ENCODE measurements at regions not wholly inside any gene's neighbourhood (a gene's known extent, or its start where the extent isn't known, plus 50 kb on each side); places are given as distances from the start of the nearest gene placed in this dataset.

- Mint-ChIP-seq H3K9me3 (no peaks in the 10 kb centered on the region), H3K36me3 (peaks cover 0 to 8% (median 0%) of the 10 kb centered on the region in 3 donors), H3K4me1 (no peaks in the 10 kb centered on the region), H3K27me3 (peaks cover 0 to 3% of the 10 kb centered on the region in 2 donors), H3K27ac (peak overlapping the region in 2 of 8 donors; percentile 32 to 35), H3K4me3 (no peak overlapping the region)
- ChIA-PET CTCF (no interaction called here), POLR2A (no interaction called here)
- no peak for DNase-seq
- Histone ChIP-seq H3K4me1 (ENCODE audit: insufficient read depth, low read length) (no peaks in the 10 kb centered on the region), H3K27ac (ENCODE audit: low read depth, low read length) (no peak overlapping the region), H3K36me3 (ENCODE audit: insufficient read depth, low read length) (no peaks in the 10 kb centered on the region), H3K9me3 (ENCODE audit: low read length) (no peaks in the 10 kb centered on the region), H3K27me3 (ENCODE audit: insufficient read depth, low read length, poor library complexity, severe bottlenecking) (no peaks in the 10 kb centered on the region), H3K4me3 (ENCODE audit: low read length) (no peak overlapping the region)
Measured at GRCh38 chr14:65346895-65347294, 65.6 kb upstream of the FUT8 start.

GRCh38 chr14:65348137-65348536 lies 64.4 kb upstream of the FUT8 start:
- Histone ChIP-seq H3K4me3 (ENCODE audit: low read length) (no peak overlapping the region), H3K36me3 (ENCODE audit: insufficient read depth, low read length) (no peaks in the 10 kb centered on the region), H3K27me3 (ENCODE audit: insufficient read depth, low read length, poor library complexity, severe bottlenecking) (no peaks in the 10 kb centered on the region), H3K4me1 (ENCODE audit: insufficient read depth, low read length) (no peaks in the 10 kb centered on the region), H3K9me3 (ENCODE audit: low read length) (no peaks in the 10 kb centered on the region), H3K27ac (ENCODE audit: low read depth, low read length) (no peak overlapping the region)
- CTCF ChIA-PET, result no interaction called here
- H3K27me3 Mint-ChIP-seq, result peaks cover 0 to 4% of the 10 kb centered on the region in 2 donors
- DNase-seq, result no peak
- H3K27ac Mint-ChIP-seq, result no peak overlapping the region
- peaks cover 0 to 8% (median 0%) of the 10 kb centered on the region in 3 donors for H3K36me3 Mint-ChIP-seq
- no peaks in the 10 kb centered on the region for H3K4me1 Mint-ChIP-seq
- no peaks in the 10 kb centered on the region for H3K9me3 Mint-ChIP-seq
- POLR2A ChIA-PET, result no interaction called here
- no peak overlapping the region for H3K4me3 Mint-ChIP-seq

- Histone ChIP-seq H3K9me3 (ENCODE audit: low read length) (no peaks in the 10 kb centered on the region), H3K27me3 (ENCODE audit: insufficient read depth, low read length, poor library complexity, severe bottlenecking) (no peaks in the 10 kb centered on the region), H3K4me1 (ENCODE audit: insufficient read depth, low read length) (no peaks in the 10 kb centered on the region), H3K4me3 (ENCODE audit: low read length) (no peak overlapping the region), H3K36me3 (ENCODE audit: insufficient read depth, low read length) (no peaks in the 10 kb centered on the region), H3K27ac (ENCODE audit: low read depth, low read length) (no peak overlapping the region)
- H3K4me3 Mint-ChIP-seq, result no peak overlapping the region
- peak overlapping the region in 2 of 8 donors; percentile 46 to 72 for H3K27ac Mint-ChIP-seq
- ChIA-PET CTCF (no interaction called here), POLR2A (no interaction called here)
- peaks cover 0 to 8% (median 0%) of the 10 kb centered on the region in 3 donors for H3K36me3 Mint-ChIP-seq
- H3K9me3 Mint-ChIP-seq, result no peaks in the 10 kb centered on the region
- no peaks in the 10 kb centered on the region for H3K4me1 Mint-ChIP-seq
- no peak for DNase-seq
- peaks cover 0 to 5% of the 10 kb centered on the region in 2 donors for H3K27me3 Mint-ChIP-seq
Measured at GRCh38 chr14:65349100-65349499, 63.4 kb upstream of the FUT8 start.

GRCh38 chr14:65351493-65352194 lies 60.9 kb upstream of the FUT8 start:
- H3K9me3 Mint-ChIP-seq, result no peaks in the 10 kb centered on the region
- H3K4me3 Mint-ChIP-seq, result no peak overlapping the region
- Histone ChIP-seq H3K36me3 (ENCODE audit: insufficient read depth, low read length) (no peaks in the 10 kb centered on the region), H3K27me3 (ENCODE audit: insufficient read depth, low read length, poor library complexity, severe bottlenecking) (no peaks in the 10 kb centered on the region), H3K4me3 (ENCODE audit: low read length) (no peak overlapping the region), H3K27ac (ENCODE audit: low read depth, low read length) (no peak overlapping the region), H3K9me3 (ENCODE audit: low read length) (no peaks in the 10 kb centered on the region), H3K4me1 (ENCODE audit: insufficient read depth, low read length) (peaks cover 5% of the 10 kb centered on the region)
- H3K4me1 Mint-ChIP-seq, result peaks cover 4 to 12% (median 12%) of the 10 kb centered on the region in 3 donors
- POLR2A ChIA-PET, result no interaction called here
- CTCF ChIA-PET, result no interaction called here
- DNase-seq, result no peak
- no peak overlapping the region for H3K27ac Mint-ChIP-seq
- peaks cover 0 to 6% (median 0%) of the 10 kb centered on the region in 3 donors for H3K36me3 Mint-ChIP-seq
- H3K27me3 Mint-ChIP-seq, result peaks cover 0 to 5% of the 10 kb centered on the region in 2 donors

GRCh38 chr14:65352964-65353530 lies 59.5 kb upstream of the FUT8 start:
- no peak overlapping the region for H3K27ac ChIP-seq (ENCODE audit: low read depth, low read length)
- no peak overlapping the region for H3K4me3 Mint-ChIP-seq
- H3K4me1 ChIP-seq (ENCODE audit: insufficient read depth, low read length), result peaks cover 10% of the 10 kb centered on the region
- no peaks in the 10 kb centered on the region for H3K9me3 Mint-ChIP-seq
- DNase-seq, result no peak
- H3K27ac Mint-ChIP-seq, result peak overlapping the region in 2 of 8 donors; percentile 55 to 86
- ChIA-PET POLR2A (no interaction called here), CTCF (no interaction called here)
- peaks cover 0 to 6% (median 0%) of the 10 kb centered on the region in 3 donors for H3K36me3 Mint-ChIP-seq
- no peaks in the 10 kb centered on the region for H3K9me3 ChIP-seq (ENCODE audit: low read length)
- H3K4me3 ChIP-seq (ENCODE audit: low read length), result no peak overlapping the region
- H3K27me3 ChIP-seq (ENCODE audit: insufficient read depth, low read length, poor library complexity, severe bottlenecking), result no peaks in the 10 kb centered on the region
- H3K27me3 Mint-ChIP-seq, result peaks cover 0 to 5% of the 10 kb centered on the region in 2 donors
- H3K4me1 Mint-ChIP-seq, result peaks cover 12 to 22% (median 17%) of the 10 kb centered on the region in 3 donors
- no peaks in the 10 kb centered on the region for H3K36me3 ChIP-seq (ENCODE audit: insufficient read depth, low read length)

GRCh38 chr14:65354131-65354530 lies 58.4 kb upstream of the FUT8 start:
- Mint-ChIP-seq H3K4me3 (no peak overlapping the region), H3K27me3 (peaks cover 0 to 5% of the 10 kb centered on the region in 2 donors), H3K27ac (peak overlapping the region in 1 of 8 donors; percentile 36), H3K9me3 (no peaks in the 10 kb centered on the region), H3K4me1 (peaks cover 12 to 22% (median 17%) of the 10 kb centered on the region in 3 donors), H3K36me3 (peaks cover 0 to 3% (median 0%) of the 10 kb centered on the region in 3 donors)
- POLR2A ChIA-PET, result no interaction called here
- Histone ChIP-seq H3K4me1 (ENCODE audit: insufficient read depth, low read length) (peaks cover 10% of the 10 kb centered on the region), H3K9me3 (ENCODE audit: low read length) (no peaks in the 10 kb centered on the region), H3K36me3 (ENCODE audit: insufficient read depth, low read length) (no peaks in the 10 kb centered on the region), H3K4me3 (ENCODE audit: low read length) (no peak overlapping the region), H3K27ac (ENCODE audit: low read depth, low read length) (no peak overlapping the region), H3K27me3 (ENCODE audit: insufficient read depth, low read length, poor library complexity, severe bottlenecking) (no peaks in the 10 kb centered on the region)
- DNase-seq, result no peak
- CTCF ChIA-PET, result interaction anchor here (1.0 kb wide), 1 partner anchor 44 kb away, joined by 3 read pairs; no protein-coding TSS in a partner anchor

GRCh38 chr14:65354715-65355114 lies 57.8 kb upstream of the FUT8 start:
- no peak overlapping the region for H3K4me3 Mint-ChIP-seq
- H3K4me1 ChIP-seq (ENCODE audit: insufficient read depth, low read length), result peaks cover 10% of the 10 kb centered on the region
- no peaks in the 10 kb centered on the region for H3K36me3 ChIP-seq (ENCODE audit: insufficient read depth, low read length)
- POLR2A ChIA-PET, result no interaction called here
- peaks cover 0 to 5% of the 10 kb centered on the region in 2 donors for H3K27me3 Mint-ChIP-seq
- H3K27me3 ChIP-seq (ENCODE audit: insufficient read depth, low read length, poor library complexity, severe bottlenecking), result no peaks in the 10 kb centered on the region
- CTCF ChIA-PET, result interaction anchor here (1.0 kb wide), 1 partner anchor 45 kb away, joined by 3 read pairs; no protein-coding TSS in a partner anchor
- no peaks in the 10 kb centered on the region for H3K9me3 ChIP-seq (ENCODE audit: low read length)
- peaks cover 0 to 3% (median 0%) of the 10 kb centered on the region in 3 donors for H3K36me3 Mint-ChIP-seq
- H3K4me1 Mint-ChIP-seq, result peaks cover 12 to 22% (median 17%) of the 10 kb centered on the region in 3 donors
- H3K27ac ChIP-seq (ENCODE audit: low read depth, low read length), result no peak overlapping the region
- no peaks in the 10 kb centered on the region for H3K9me3 Mint-ChIP-seq
- no peak overlapping the region for H3K4me3 ChIP-seq (ENCODE audit: low read length)
- DNase-seq, result no peak
- H3K27ac Mint-ChIP-seq, result peak overlapping the region in 1 of 8 donors; percentile 36

GRCh38 chr14:65356327-65356836 lies 56.1 kb upstream of the FUT8 start:
- no peak overlapping the region for H3K27ac ChIP-seq (ENCODE audit: low read depth, low read length)
- H3K4me3 ChIP-seq (ENCODE audit: low read length), result no peak overlapping the region
- no peaks in the 10 kb centered on the region for H3K27me3 ChIP-seq (ENCODE audit: insufficient read depth, low read length, poor library complexity, severe bottlenecking)
- Mint-ChIP-seq H3K36me3 (no peaks in the 10 kb centered on the region), H3K4me3 (no peak overlapping the region), H3K27ac (peak overlapping the region in 4 of 8 donors; percentile 36 to 70 (median 49)), H3K27me3 (peaks cover 0 to 4% of the 10 kb centered on the region in 2 donors), H3K9me3 (no peaks in the 10 kb centered on the region), H3K4me1 (peaks cover 12 to 22% (median 17%) of the 10 kb centered on the region in 3 donors)
- no peaks in the 10 kb centered on the region for H3K36me3 ChIP-seq (ENCODE audit: insufficient read depth, low read length)
- ChIA-PET POLR2A (no interaction called here), CTCF (no interaction called here)
- no peaks in the 10 kb centered on the region for H3K9me3 ChIP-seq (ENCODE audit: low read length)
- no peak for DNase-seq
- H3K4me1 ChIP-seq (ENCODE audit: insufficient read depth, low read length), result peaks cover 10% of the 10 kb centered on the region
